HL-60 (cell line): ENCODE measurements at regions not wholly inside any gene's neighbourhood (a gene's known extent, or its start where the extent isn't known, plus 50 kb on each side); places are given as distances from the start of the nearest gene placed in this dataset.

Source experiments
- CTCF ChIP-seq: IDR thresholded peaks from one replicate; pipeline ENCODE4 v1.5.1; 2011; ENCODE audit warnings: low read length, control low read depth, inconsistent platforms; ENCODE audit not compliant: insufficient read depth
- GABPA ChIP-seq: IDR thresholded peaks from 2 replicates; pipeline ENCODE4 v1.6.1; 2012; ENCODE audit warnings: low read depth
- POLR2AphosphoS5 ChIP-seq: IDR thresholded peaks from 2 replicates; pipeline ENCODE4 v1.6.1; 2012; ENCODE audit warnings: low read depth
- REST ChIP-seq: IDR thresholded peaks from 2 replicates; pipeline ENCODE4 v1.6.1; 2012; ENCODE audit warnings: low read depth; ENCODE audit not compliant: insufficient replicate concordance
- SPI1 ChIP-seq: IDR thresholded peaks from 2 replicates; pipeline ENCODE4 v1.6.1; 2012; ENCODE audit warnings: low read depth, mild to moderate bottlenecking, borderline replicate concordance

GRCh38 chr18:45496741-45497140 lies 118.5 kb upstream of the SLC14A2 start:
- TF ChIP-seq POLR2AphosphoS5 (no peak), CTCF (no peak), REST (no peak), GABPA (no peak), SPI1 (no peak)
